H9 (cell line): ENCODE measurements at regions not wholly inside any gene's neighbourhood (a gene's known extent, or its start where the extent isn't known, plus 50 kb on each side); places are given as distances from the start of the nearest gene placed in this dataset.

Experiments used
- DNase-seq: peaks from one replicate; pipeline ENCODE4 v3.0.0-alpha.2; 2017
- H2AFZ ChIP-seq: one replicate; pipeline ENCODE4 v1.6.1; 2013; ENCODE audit warnings: mild to moderate bottlenecking, low read length, control low read depth, moderate library complexity
- H2AK5ac ChIP-seq: 2 replicates; pipeline ENCODE4 v1.6.1; 2013; ENCODE audit warnings: low read length, control low read depth, mixed read lengths; ENCODE audit not compliant: insufficient read length
- H2BK120ac ChIP-seq: one replicate; pipeline ENCODE4 v1.6.1; 2013; ENCODE audit warnings: low read depth, mild to moderate bottlenecking, low read length, control low read depth, inconsistent platforms; ENCODE audit not compliant: poor library complexity, severe bottlenecking
- H2BK12ac ChIP-seq: 2 replicates; pipeline ENCODE4 v1.6.1; 2013; ENCODE audit warnings: low read length, control low read depth, mixed read lengths, low read depth; ENCODE audit not compliant: insufficient read length
- H2BK15ac ChIP-seq: 2 replicates; pipeline ENCODE4 v1.6.1; 2013; ENCODE audit warnings: low read depth, low read length, control low read depth
- H2BK20ac ChIP-seq: one replicate; pipeline ENCODE4 v1.6.1; 2013; ENCODE audit warnings: low read depth, mild to moderate bottlenecking, low read length, control low read depth, inconsistent platforms; ENCODE audit not compliant: poor library complexity, severe bottlenecking
- H2BK5ac ChIP-seq: 2 replicates; pipeline ENCODE4 v1.6.1; 2013; ENCODE audit warnings: low read length, control low read depth, mixed read lengths; ENCODE audit not compliant: insufficient read length
- H3K14ac ChIP-seq: 2 replicates; pipeline ENCODE4 v1.6.1; 2013; ENCODE audit warnings: low read length, control low read depth; ENCODE audit not compliant: insufficient read depth
- H3K18ac ChIP-seq: 2 replicates; pipeline ENCODE4 v1.6.1; 2013; ENCODE audit warnings: low read depth, mild to moderate bottlenecking, mixed read lengths, low read length, control low read depth; ENCODE audit not compliant: insufficient read length
- H3K23ac ChIP-seq: 2 replicates; pipeline ENCODE4 v1.6.1; 2013; ENCODE audit warnings: low read length, control low read depth, mixed read lengths, low read depth; ENCODE audit not compliant: insufficient read length
- H3K23me2 ChIP-seq: 2 replicates; pipeline ENCODE4 v1.6.1; 2013; ENCODE audit warnings: low read depth, mild to moderate bottlenecking, mixed read lengths, low read length, control low read depth; ENCODE audit not compliant: insufficient read length, poor library complexity, severe bottlenecking
- H3K27ac ChIP-seq: 2 replicates; pipeline ENCODE4 v1.5.1; 2013; ENCODE audit warnings: low read length, control low read depth, mixed read lengths, low read depth; ENCODE audit not compliant: insufficient read length
- H3K27me3 ChIP-seq: 2 replicates; pipeline ENCODE4 v1.6.1; 2013; ENCODE audit warnings: low read length, control low read depth, inconsistent platforms; ENCODE audit not compliant: insufficient read depth
- H3K4ac ChIP-seq: 2 replicates; pipeline ENCODE4 v1.6.1; 2013; ENCODE audit warnings: low read depth, mild to moderate bottlenecking, control low read depth, inconsistent platforms, low read length, moderate library complexity
- H3K4me1 ChIP-seq: 2 replicates; pipeline ENCODE4 v1.6.1; 2013; ENCODE audit warnings: low read length, control low read depth, inconsistent platforms; ENCODE audit not compliant: insufficient read depth
- H3K4me2 ChIP-seq: 2 replicates; pipeline ENCODE4 v1.6.1; 2013; ENCODE audit warnings: low read length, control low read depth, mixed read lengths; ENCODE audit not compliant: insufficient read length, insufficient read depth
- H3K56ac ChIP-seq: 2 replicates; pipeline ENCODE4 v1.6.1; 2013; ENCODE audit warnings: low read depth, mild to moderate bottlenecking, mixed read lengths, low read length, control low read depth; ENCODE audit not compliant: insufficient read length
- H3K79me1 ChIP-seq: 2 replicates; pipeline ENCODE4 v1.6.1; 2013; ENCODE audit warnings: low read depth, mild to moderate bottlenecking, moderate library complexity, low read length, control low read depth, inconsistent platforms; ENCODE audit not compliant: insufficient read depth, poor library complexity, severe bottlenecking
- H3K79me2 ChIP-seq: 2 replicates; pipeline ENCODE4 v1.6.1; 2013; ENCODE audit warnings: low read length, control low read depth, inconsistent platforms; ENCODE audit not compliant: insufficient read depth
- H3K9ac ChIP-seq: 2 replicates; pipeline ENCODE4 v1.6.1; 2013; ENCODE audit warnings: low read length, control low read depth, mixed read lengths; ENCODE audit not compliant: insufficient read length; ENCODE audit errors: extremely low read depth
- H3K9me3 ChIP-seq: one replicate; pipeline ENCODE4 v1.6.1; 2013; ENCODE audit warnings: low read depth, low read length, inconsistent platforms; ENCODE audit not compliant: control insufficient read depth
- H3T11ph ChIP-seq: one replicate; pipeline ENCODE4 v1.6.1; 2013; ENCODE audit warnings: mild to moderate bottlenecking, low read length, control low read depth, inconsistent platforms
- H4K20me1 ChIP-seq: one replicate; pipeline ENCODE4 v1.6.1; 2013; ENCODE audit not compliant: control insufficient read depth, insufficient read length, insufficient read depth
- H4K5ac ChIP-seq: 2 replicates; pipeline ENCODE4 v1.6.1; 2013; ENCODE audit warnings: low read depth, mild to moderate bottlenecking, mixed read lengths, low read length, control low read depth; ENCODE audit not compliant: insufficient read length
- H4K8ac ChIP-seq: replicated peaks from 2 replicates; pipeline ENCODE4 v1.6.1; 2013; ENCODE audit warnings: low read length, control low read depth, mixed read lengths, low read depth; ENCODE audit not compliant: insufficient read length
- H4K91ac ChIP-seq: 2 replicates; pipeline ENCODE4 v1.6.1; 2013; ENCODE audit warnings: low read depth, mild to moderate bottlenecking, moderate library complexity, mixed read lengths, low read length, control low read depth; ENCODE audit not compliant: insufficient read length
- H3K27ac Mint-ChIP-seq, 3 experiments: 2 replicates in 2 of 3; 3 replicates in 1 of 3; pipeline ENCODE4 v1.8.0; 2020 to 2021; ENCODE audit warnings: mixed read lengths in 3 of 3, mild to moderate bottlenecking in 1 of 3, moderate library complexity in 1 of 3
- H3K27me3 Mint-ChIP-seq: 2 replicates; pipeline ENCODE4 v1.8.0; 2021; ENCODE audit warnings: low read depth, mild to moderate bottlenecking, moderate library complexity, mixed read lengths
- H3K36me3 Mint-ChIP-seq, 3 experiments: 2 replicates in 2 of 3; 3 replicates in 1 of 3; pipeline ENCODE4 v1.8.0; 2020 to 2021; ENCODE audit warnings: low read depth in 3 of 3, mixed read lengths in 3 of 3; ENCODE audit not compliant: insufficient read depth in 1 of 3
- H3K4me1 Mint-ChIP-seq, 2 experiments: 2 replicates each; pipeline ENCODE4 v1.8.0; 2020; ENCODE audit warnings: mixed read lengths in 2 of 2
- H3K4me3 Mint-ChIP-seq, 2 experiments: 2 replicates in 1 of 2; 3 replicates in 1 of 2; pipeline ENCODE4 v1.8.0; 2020 to 2021; ENCODE audit warnings: mild to moderate bottlenecking in 2 of 2, mixed read lengths in 2 of 2, moderate library complexity in 1 of 2
- H3K9me3 Mint-ChIP-seq, 2 experiments: 2 replicates in 1 of 2; 3 replicates in 1 of 2; pipeline ENCODE4 v1.8.0; 2020; ENCODE audit warnings: mild to moderate bottlenecking in 2 of 2, mixed read lengths in 2 of 2, moderate library complexity in 1 of 2
- CTCF ChIP-seq: fragments of 200-600 bp; sonication (generic); conservative IDR thresholded peaks from 3 replicates; pipeline ENCODE4 v1.8.0; 2021; ENCODE audit warnings: antibody characterized with exemption, mild to moderate bottlenecking
- WGBS: extraction: QIAGEN DNeasy Blood & Tissue Kit; methylation state at CpG from one replicate; pipeline ENCODE4 v1.1.7; 2013; ENCODE audit warnings: missing lambda C conversion rate, low lambda C conversion rate, mixed read lengths; ENCODE audit not compliant: insufficient read length; ENCODE audit errors: extremely low coverage; 5-methylcytosine and 5-hydroxymethylcytosine counted together

- Mint-ChIP-seq H3K4me3 (no peak overlapping the region), H3K4me1 (peaks cover 0 to 4% of the 10 kb centered on the region in 2 experiments; a peak in 2 of 4 replicates), H3K27ac (no peak overlapping the region), H3K9me3 (no peaks in the 10 kb centered on the region; a peak in 1 of 5 replicates), H3K36me3 (no peaks in the 10 kb centered on the region), H3K27me3 (no peaks in the 10 kb centered on the region)
- H3K4ac ChIP-seq: no peak overlapping the region
- no peak overlapping the region for H4K5ac ChIP-seq
- no peak for DNase-seq
- H2AK5ac ChIP-seq: no peak overlapping the region
- H3K4me1 ChIP-seq: no peaks in the 10 kb centered on the region
- no peak overlapping the region for H3K56ac ChIP-seq
- H3K23ac ChIP-seq: no peak overlapping the region
- H2BK20ac ChIP-seq: no peak overlapping the region
- H3K9ac ChIP-seq: no peak overlapping the region
- no peak overlapping the region for H2AFZ ChIP-seq
- TF ChIP-seq CTCF: no peak
- no peak overlapping the region for H3K14ac ChIP-seq
- no peaks in the 10 kb centered on the region for H4K20me1 ChIP-seq
- WGBS: no CpG with 5 or more reads among the region's 6 CpGs
- H3K27me3 ChIP-seq: no peaks in the 10 kb centered on the region
- H3T11ph ChIP-seq: no peak overlapping the region
- no peak overlapping the region for H2BK12ac ChIP-seq
- no peak overlapping the region for H4K91ac ChIP-seq
- no peak overlapping the region for H3K4me2 ChIP-seq
- H3K23me2 ChIP-seq: no peaks in the 10 kb centered on the region
- H2BK15ac ChIP-seq: no peak overlapping the region
- no peak overlapping the region for H3K18ac ChIP-seq
- H3K9me3 ChIP-seq: no peaks in the 10 kb centered on the region
- H3K79me1 ChIP-seq: no peaks in the 10 kb centered on the region
- H3K79me2 ChIP-seq: no peaks in the 10 kb centered on the region
- no peak overlapping the region for H2BK5ac ChIP-seq
- no peak overlapping the region for H4K8ac ChIP-seq
- H2BK120ac ChIP-seq: no peak overlapping the region
- no peak overlapping the region for H3K27ac ChIP-seq
Measured at GRCh38 chr14:98685725-98686124, 586.3 kb downstream of the BCL11B start.
